Prostate gland (tissue), 2 donors: ENCODE measurements at regions not wholly inside any gene's neighbourhood (a gene's known extent, or its start where the extent isn't known, plus 50 kb on each side); places are given as distances from the start of the nearest gene placed in this dataset.
A peak's percentile ranks its signal among the peaks of the same experiment; 100 is the strongest.

Source experiments
- DNase-seq: peaks from one replicate; pipeline ENCODE4 v3.0.0-alpha.2; 2019; ENCODE audit warnings: low spot score
- H3K27ac ChIP-seq, 2 donors: fragments of 200-600 bp; sonication (generic); 2 replicates each; pipeline ENCODE4 v1.5.1; 2017 to 2019
- H3K27me3 ChIP-seq: fragments of 200-600 bp; sonication (generic); replicated peaks from 2 replicates; pipeline ENCODE4 v1.5.1; 2019; ENCODE audit not compliant: insufficient read depth
- H3K36me3 ChIP-seq, 2 donors: fragments of 200-600 bp; sonication (generic); 1 replicate in 1 of 2; 2 replicates in 1 of 2; pipeline versions ENCODE4 v1.5.1 to v1.8.1; 2017 to 2019
- H3K4me1 ChIP-seq: fragments of 200-600 bp; sonication (generic); replicated peaks from 2 replicates; pipeline ENCODE4 v1.5.1; 2019
- H3K4me3 ChIP-seq, 2 donors: fragments of 200-600 bp; sonication (generic); 2 replicates each; pipeline ENCODE4 v1.5.1; 2017 to 2019
- H3K9me3 ChIP-seq: fragments of 200-600 bp; sonication (generic); 2 replicates; pipeline ENCODE4 v1.5.1; 2017
- POLR2A ChIP-seq: fragments of 450-650 bp; IDR thresholded peaks from one replicate; pipeline ENCODE4 v1.6.1; 2016; ENCODE audit warnings: antibody characterized with exemption, mild to moderate bottlenecking
- POLR2AphosphoS5 ChIP-seq: sonication (generic); formaldehyde crosslinking; IDR thresholded peaks from one replicate; pipeline ENCODE4 v1.6.1; 2017; ENCODE audit warnings: antibody characterized with exemption
- WGBS: methylation state at CpG from one replicate; pipeline ENCODE4 v1.1.5; 2018; 5-methylcytosine and 5-hydroxymethylcytosine counted together
- intact Hi-C: fragments of 100-400 bp; cut with DNase I; formaldehyde crosslinking; loops from one replicate; pipeline ENCODE4 v1.14.2; 2022
- TF ChIP-seq, protein P1 (sequence below), 4 experiments: fragments of 200-600 bp in 2 of 4; fragments of 450-650 bp in 2 of 4; sonication (generic) in 2 of 4; IDR thresholded peaks; 1 replicate in 3 of 4; 2 replicates in 1 of 4; pipeline ENCODE4 v1.5.1; 2016 to 2019; ENCODE audit warnings: antibody characterized with exemption in 4 of 4, mild to moderate bottlenecking in 2 of 4, moderate library complexity in 2 of 4

DNA sequence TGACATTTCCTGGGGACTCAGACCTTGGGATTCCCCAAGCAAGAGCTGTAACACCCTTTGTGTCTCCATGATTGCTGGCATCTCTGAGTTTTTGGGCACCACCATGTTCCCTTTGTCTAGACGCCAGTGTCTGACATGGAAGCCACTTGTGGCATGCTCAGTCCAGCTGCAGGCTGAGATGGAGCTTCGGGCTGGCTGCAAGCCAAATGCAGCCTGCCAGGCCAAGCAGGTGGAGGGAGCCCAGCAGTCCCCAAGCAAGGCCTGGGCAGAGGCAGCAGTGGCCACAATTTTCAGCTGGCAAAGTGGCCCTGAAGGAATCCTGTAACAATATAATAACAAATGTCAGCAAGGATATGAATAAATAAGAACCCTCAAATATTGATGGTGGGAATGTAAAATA is 86.2 kb upstream of the ABCB5 start:
- H3K4me3 ChIP-seq: no peak overlapping the region
- DNase-seq: no peak
- TF ChIP-seq, protein P1, sequence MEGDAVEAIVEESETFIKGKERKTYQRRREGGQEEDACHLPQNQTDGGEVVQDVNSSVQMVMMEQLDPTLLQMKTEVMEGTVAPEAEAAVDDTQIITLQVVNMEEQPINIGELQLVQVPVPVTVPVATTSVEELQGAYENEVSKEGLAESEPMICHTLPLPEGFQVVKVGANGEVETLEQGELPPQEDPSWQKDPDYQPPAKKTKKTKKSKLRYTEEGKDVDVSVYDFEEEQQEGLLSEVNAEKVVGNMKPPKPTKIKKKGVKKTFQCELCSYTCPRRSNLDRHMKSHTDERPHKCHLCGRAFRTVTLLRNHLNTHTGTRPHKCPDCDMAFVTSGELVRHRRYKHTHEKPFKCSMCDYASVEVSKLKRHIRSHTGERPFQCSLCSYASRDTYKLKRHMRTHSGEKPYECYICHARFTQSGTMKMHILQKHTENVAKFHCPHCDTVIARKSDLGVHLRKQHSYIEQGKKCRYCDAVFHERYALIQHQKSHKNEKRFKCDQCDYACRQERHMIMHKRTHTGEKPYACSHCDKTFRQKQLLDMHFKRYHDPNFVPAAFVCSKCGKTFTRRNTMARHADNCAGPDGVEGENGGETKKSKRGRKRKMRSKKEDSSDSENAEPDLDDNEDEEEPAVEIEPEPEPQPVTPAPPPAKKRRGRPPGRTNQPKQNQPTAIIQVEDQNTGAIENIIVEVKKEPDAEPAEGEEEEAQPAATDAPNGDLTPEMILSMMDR (IDR thresholded peaks at IDR 0.05): no peak
- TF ChIP-seq POLR2AphosphoS5: no peak
- no peak for TF ChIP-seq POLR2A
- no peaks in the 10 kb centered on the region for H3K27me3 ChIP-seq
- no peaks in the 10 kb centered on the region for H3K4me1 ChIP-seq
- H3K36me3 ChIP-seq: no peaks in the 10 kb centered on the region
- H3K9me3 ChIP-seq: no peaks in the 10 kb centered on the region
- 92% methylated on average over 2 of the region's 2 CpGs for WGBS
- H3K27ac ChIP-seq: no peak overlapping the region
- intact Hi-C loops: no loop called here

DNA sequence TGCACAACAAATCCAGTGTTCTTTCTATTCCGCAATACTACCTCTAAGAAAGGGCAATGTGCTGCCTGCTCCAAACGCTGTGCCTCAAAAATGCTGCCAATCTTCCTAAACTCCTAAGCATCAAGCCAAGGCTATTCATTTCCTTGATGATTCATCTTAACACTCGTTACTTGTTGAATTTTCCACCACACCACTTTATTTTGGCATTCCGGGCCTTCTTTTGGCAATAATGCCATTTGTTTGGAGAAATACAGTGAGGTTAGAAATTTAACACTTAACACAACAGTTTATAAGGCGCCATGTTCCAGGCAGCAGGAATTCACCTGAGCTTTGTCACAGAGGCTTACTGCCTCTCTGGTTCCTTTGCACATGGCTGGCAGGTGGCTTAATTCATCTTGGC is 82.6 kb upstream of the ABCB5 start:
- no peak for TF ChIP-seq POLR2A
- TF ChIP-seq, protein P1 (IDR thresholded peaks at IDR 0.05): no peak
- no peak for TF ChIP-seq POLR2AphosphoS5
- Histone ChIP-seq H3K4me3 (no peak overlapping the region), H3K27me3 (no peaks in the 10 kb centered on the region), H3K4me1 (no peaks in the 10 kb centered on the region), H3K9me3 (no peaks in the 10 kb centered on the region), H3K36me3 (no peaks in the 10 kb centered on the region), H3K27ac (no peak overlapping the region)
- 52% methylated on average over 5 of the region's 5 CpGs for WGBS
- no peak for DNase-seq
- intact Hi-C loops: no loop called here

DNA sequence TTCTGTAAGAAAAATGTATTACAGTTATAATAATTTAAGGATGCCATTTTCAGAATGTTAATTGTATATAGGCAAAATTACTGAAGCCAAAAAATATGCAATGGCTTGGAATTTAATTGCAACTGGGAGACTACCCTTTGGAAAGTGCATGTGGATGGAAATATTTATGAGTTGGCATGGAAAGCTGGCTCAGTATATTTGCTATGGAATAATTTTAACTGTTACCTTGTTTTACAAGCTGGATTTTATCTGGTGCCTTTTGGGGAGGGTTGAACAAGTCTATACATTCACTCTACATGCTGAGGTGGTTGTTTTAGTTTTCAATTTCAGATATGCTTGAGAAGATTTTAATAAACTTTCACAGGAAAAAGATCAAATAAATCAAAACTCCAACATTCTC is 80.9 kb upstream of the ABCB5 start:
- no peak for DNase-seq
- intact Hi-C loops: no loop called here
- no peaks in the 10 kb centered on the region for H3K4me1 ChIP-seq
- no peaks in the 10 kb centered on the region for H3K9me3 ChIP-seq
- H3K4me3 ChIP-seq: no peak overlapping the region
- no peaks in the 10 kb centered on the region for H3K36me3 ChIP-seq
- no peak overlapping the region for H3K27ac ChIP-seq
- no peaks in the 10 kb centered on the region for H3K27me3 ChIP-seq
- TF ChIP-seq POLR2A: no peak
- no peak for TF ChIP-seq POLR2AphosphoS5
- TF ChIP-seq, protein P1 (IDR thresholded peaks at IDR 0.05): no peak

DNA sequence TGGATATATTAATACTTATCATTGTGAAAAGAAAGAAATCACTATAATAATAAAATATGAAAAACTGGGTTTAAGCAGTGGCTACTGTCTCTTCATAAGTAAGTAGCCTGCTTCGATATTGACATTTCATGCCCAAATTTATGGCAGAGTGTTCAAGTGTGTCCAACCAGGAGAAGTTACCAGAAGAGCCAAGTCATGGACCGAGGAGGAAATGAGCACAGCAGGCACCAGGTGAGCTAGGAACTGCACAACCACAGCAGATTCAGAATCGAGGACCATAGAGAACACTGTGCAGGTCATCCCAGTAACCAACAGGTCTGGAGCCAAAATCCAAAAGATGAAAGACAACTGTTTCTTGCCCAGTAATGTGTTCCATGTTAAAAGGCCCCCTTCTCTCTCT is 79.9 kb upstream of the ABCB5 start:
- no peaks in the 10 kb centered on the region for H3K9me3 ChIP-seq
- H3K36me3 ChIP-seq: no peaks in the 10 kb centered on the region
- H3K27ac ChIP-seq: no peak overlapping the region
- H3K27me3 ChIP-seq: no peaks in the 10 kb centered on the region
- 79% methylated on average over 3 of the region's 3 CpGs for WGBS
- H3K4me1 ChIP-seq: no peaks in the 10 kb centered on the region
- DNase-seq: no peak
- TF ChIP-seq, protein P1 (IDR thresholded peaks at IDR 0.05): no peak
- TF ChIP-seq POLR2AphosphoS5 (no peak), POLR2A (no peak)
- no peak overlapping the region for H3K4me3 ChIP-seq
- intact Hi-C loops: no loop called here

DNA sequence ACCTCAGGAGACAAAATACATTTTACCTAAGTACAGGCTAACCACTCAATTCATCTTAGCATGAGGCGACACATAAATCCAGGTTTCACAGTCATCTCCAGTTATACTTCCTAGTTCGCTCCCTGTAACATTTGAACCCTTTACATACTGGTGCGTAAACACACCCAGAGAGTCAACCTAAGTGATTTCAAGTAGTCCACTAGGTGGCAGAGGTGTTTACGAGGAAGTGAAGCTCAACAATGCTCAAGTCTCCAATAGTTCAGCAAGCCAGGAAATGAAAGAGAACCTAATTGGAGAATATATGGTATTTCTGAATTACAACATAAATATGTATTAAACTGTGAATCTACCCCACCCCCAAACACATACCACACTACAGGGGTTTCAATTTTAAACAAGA is 76.3 kb upstream of the ABCB5 start:
- Histone ChIP-seq H3K4me3 (no peak overlapping the region), H3K4me1 (no peaks in the 10 kb centered on the region), H3K36me3 (no peaks in the 10 kb centered on the region), H3K27ac (no peak overlapping the region), H3K27me3 (no peaks in the 10 kb centered on the region), H3K9me3 (no peaks in the 10 kb centered on the region)
- no peak for DNase-seq
- TF ChIP-seq POLR2A: no peak
- no peak for TF ChIP-seq POLR2AphosphoS5
- TF ChIP-seq, protein P1 (IDR thresholded peaks at IDR 0.05): peak in 1 of 4 experiments; percentile 27
- intact Hi-C loops: no loop called here
- WGBS: 97% methylated on average over 4 of the region's 4 CpGs
